GM21529 (cell line): ENCODE measurements at regions not wholly inside any gene's neighbourhood (a gene's known extent, or its start where the extent isn't known, plus 50 kb on each side); places are given as distances from the start of the nearest gene placed in this dataset.

Source experiments
- ATAC-seq: cut with Tn5 transposase; IDR thresholded peaks from one replicate; pipeline ENCODE4 v1.9.1; 2021; ENCODE audit not compliant: unreplicated experiment

DNA sequence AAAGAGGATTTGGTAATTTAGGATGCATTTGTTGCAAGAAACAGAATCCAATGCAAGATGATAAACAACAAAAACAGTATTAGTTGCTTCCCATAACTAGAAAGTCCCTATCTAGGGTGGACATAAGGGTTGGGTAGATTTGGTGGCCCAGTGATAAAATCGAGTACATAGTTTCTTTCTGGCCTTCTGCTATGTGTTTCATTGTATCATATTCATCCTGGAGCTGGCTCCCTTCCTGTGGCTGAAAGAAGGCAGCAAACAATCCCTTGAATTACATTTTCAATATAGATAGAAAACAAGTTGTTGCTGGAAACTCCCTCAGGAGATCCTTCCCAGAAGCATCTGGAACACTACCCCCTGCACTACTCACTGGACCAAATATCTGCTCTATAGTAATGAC, 135.1 kb downstream of the ID4 start:
- no peak for ATAC-seq

GRCh38 chr6:19976411-19977129, 139.4 kb downstream of the ID4 start:
- ATAC-seq: no peak

- no peak for ATAC-seq
These were observed 141.9 kb downstream of the ID4 start for GRCh38 chr6:19979059-19979458.

- no peak for ATAC-seq
These were observed 142.8 kb downstream of the ID4 start for GRCh38 chr6:19979986-19980385.

DNA sequence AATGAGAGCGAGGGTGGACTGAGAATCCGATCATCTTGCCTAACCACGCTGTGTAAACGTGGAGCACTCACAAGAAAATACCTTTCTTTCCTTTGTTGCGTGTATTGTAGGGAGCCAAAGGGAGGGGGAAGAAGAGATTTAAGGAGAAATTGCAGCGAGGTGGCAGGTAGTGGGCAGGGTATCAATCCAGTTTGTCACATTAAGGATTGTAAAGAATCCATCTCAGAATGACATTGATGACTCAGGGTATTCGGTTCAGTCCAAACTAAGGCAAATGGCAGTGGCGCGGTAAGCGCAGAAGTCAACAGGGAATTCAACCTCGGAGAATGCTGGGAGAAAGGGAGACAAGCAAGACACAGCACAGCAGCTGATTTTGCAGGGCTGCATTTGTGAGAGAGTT, 146.2 kb downstream of the ID4 start:
- no peak for ATAC-seq

DNA sequence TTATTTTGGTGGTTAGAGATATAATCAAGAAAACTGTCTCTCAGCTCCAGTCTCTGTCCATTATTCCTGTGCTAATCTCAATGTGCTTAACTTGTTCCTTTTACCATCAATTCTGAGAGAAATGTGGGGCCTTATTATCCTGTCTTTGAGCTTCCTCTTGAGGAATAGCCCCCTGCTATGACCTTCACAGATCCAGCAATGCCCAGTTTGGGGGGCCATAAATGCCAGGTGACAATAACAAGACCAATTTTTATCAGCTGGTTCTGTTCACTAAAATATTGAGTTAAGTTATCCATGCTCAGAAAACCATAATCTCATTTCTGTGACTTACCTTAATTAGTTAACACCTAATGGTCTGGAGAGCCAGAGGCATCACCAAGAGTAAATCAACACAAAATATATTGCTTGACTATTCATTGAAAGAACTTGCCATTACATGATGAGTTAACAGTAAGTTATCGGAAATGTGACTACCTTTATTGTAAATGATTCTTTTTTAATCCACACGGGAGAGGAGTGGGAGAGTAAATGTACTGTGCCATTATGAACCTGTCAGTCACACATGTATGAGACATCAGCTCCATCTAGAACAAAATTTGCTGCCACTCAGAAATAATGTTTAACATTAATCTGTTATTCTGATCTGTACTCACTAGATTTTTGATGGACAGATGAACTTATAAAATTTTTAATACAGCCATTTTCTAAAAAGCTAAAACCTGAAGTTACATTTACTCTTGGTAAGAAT, 149.7 kb downstream of the ID4 start:
- no peak for ATAC-seq

GRCh38 chr6:19988555-19988954, 151.4 kb downstream of the ID4 start:
- ATAC-seq: no peak

- ATAC-seq: no peak
These were observed 154.0 kb downstream of the ID4 start for GRCh38 chr6:19991176-19991575.

- no peak for ATAC-seq
These were observed 157.7 kb downstream of the ID4 start for GRCh38 chr6:19994909-19995308.

DNA sequence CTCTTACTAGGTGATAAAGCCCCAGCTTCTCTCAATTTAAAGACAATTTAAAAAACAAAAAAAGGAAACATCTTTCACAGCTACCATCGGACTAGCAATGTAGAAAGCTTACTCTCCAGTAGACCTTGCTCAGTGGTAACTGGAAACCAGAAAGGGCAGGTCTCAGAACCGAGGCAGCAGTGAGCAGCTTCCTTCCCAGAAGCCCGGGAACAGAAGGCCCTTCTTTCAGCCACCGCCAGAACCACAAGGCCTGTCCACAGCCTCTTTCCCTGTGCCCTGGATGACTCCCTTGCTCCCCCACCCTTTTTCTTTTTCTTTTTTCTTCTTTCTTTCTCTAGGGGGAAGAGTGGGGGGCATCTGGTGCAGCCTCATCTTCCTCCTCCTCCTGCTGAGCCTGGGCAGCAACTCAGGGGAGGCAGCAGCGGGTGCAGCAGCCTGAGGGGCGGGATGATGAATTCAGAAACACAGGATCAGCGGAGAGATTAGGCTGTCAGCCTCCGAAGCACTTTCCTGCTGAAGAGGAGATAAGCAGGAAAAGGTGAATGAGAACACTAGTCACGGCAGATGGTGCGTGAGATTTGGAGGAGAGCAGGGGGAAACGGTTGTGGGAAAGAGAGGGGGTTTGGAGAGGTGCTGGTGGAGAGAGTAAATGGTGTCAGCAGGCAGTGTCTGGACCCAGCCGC, 158.5 kb downstream of the ID4 start:
- no peak for ATAC-seq

DNA sequence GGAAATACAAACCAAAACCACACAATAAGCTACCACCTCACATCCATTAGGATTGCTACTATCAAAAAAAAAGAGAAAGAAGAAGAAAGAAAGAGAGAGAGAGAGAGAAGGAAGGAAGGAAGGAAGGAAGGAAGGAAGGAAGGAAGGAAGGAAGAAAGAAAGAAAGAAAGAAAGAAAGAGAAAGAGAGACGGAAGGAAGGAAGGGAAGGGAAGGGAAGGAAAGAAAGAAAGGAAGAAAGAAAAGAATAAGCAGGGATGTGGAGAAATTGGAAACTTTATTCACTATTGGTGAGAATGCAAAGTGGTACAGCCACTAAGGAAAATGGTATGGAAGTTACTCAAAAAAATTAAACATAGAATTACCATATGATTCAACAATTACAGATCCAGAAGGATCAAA, 159.9 kb downstream of the ID4 start:
- ATAC-seq: no peak

DNA sequence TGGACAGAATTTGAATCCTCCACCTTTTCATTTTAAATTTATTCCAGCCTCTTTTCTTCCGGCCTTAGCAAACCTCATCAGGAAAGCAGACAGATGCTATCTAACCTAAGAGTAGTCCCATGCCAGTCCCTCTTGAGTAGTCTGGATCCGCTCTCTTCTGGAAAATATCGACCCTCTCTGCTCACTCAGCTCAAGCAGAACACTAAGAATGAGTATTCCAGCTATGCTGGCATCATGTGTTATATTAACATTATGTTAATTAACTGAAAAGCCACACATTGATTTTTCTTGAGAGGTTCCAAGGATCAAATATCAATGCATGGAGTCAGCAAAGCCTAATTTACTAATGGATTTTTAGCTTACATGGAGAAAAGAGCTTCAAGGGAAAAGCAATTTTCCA, 161.4 kb downstream of the ID4 start:
- ATAC-seq: no peak

- peak; percentile 97 for ATAC-seq
These were observed 162.4 kb downstream of the ID4 start for GRCh38 chr6:19999319-20000191.

DNA sequence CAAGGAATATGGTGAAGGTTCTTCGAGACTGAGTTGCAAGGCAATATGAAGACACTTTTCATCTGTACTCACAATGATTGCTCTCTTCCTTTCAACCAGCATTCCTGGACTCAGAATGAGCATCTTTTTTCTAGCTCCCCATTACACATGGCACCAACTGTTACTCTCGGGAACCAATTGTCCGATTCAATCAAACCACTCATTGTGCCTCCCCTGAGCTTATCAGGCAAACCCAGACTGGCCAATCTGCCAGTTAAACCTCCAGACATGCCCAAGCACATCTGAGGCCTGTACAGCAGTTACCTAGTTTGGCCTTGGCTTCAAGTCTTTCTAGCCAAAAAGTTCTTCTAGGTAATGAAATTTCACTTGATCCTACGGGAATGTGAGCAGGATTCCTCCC, 164.1 kb downstream of the ID4 start:
- ATAC-seq: no peak

DNA sequence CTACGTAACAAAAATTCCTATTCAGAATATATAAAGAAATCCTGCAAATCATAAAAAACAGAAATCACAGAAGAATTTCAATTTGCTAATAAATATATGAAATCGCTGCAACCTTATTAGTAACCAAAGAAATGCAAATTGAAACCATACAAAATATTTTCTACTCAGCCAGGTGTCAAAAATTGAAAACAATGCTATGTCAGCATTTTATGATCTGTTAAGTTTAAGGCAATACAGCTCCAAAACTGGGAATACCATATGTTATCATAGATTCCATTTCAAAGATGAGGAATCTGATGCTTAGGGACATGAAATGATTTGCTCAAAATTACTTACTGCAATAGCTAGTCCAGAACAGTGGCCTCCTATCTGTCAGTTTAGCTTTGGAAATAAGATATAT, 168.9 kb downstream of the ID4 start:
- ATAC-seq: no peak

DNA sequence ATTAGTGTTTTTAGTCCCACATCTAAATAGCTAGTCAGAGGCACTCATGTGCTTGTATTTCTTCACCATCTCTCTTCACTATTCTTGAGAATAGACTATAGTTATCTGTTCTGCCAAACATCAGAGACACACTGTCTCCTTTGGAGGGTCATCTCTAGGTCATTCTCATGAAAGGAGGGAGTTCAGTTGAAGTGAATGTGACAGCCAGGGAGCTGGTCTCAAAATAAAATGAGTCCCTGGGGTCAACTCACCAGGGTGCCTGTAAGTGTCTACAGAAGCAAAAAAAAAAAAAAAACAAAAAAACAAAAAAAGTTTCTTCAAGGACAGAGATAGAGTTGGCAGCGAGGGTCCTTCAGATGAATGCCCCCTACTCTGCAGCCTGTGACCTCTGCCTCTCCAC, 171.0 kb downstream of the ID4 start:
- no peak for ATAC-seq

DNA sequence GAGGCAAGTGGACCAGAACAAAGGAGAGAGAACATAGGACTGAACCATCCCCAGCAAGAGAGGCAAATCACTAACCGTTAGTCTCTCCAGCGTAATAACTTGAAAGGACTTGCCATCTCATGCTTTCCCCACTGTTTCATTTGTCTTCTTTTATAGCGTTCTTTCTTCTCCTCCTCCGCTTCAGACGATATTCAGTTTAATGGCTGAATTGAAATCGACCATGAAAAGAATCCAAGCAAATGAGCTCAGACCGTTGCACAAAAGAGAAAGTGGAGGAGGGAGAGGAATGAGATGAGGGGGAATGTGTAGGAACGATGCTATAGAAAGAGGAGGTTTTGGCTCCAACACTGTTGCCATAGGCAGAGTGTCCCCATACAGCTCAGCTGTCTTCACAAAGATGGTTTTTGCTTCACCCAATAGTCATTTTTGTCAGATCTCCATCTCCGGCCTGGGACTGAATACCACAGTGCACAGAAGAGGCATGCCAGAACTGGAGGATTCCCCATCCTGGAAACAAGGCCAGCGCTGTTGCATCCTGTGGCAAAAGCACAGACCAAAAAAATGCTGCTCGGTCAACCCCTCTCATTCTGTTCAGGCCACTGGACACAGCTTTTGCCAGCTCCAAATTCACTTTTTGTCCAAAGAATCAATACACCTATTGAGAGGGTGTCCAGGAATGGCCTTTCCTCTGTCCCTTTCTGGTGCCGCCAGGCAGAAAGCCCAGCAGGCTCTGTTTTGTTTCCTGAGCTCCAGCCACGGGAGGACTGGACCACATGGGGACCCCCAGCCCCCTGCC, 176.1 kb downstream of the ID4 start:
- no peak for ATAC-seq

DNA sequence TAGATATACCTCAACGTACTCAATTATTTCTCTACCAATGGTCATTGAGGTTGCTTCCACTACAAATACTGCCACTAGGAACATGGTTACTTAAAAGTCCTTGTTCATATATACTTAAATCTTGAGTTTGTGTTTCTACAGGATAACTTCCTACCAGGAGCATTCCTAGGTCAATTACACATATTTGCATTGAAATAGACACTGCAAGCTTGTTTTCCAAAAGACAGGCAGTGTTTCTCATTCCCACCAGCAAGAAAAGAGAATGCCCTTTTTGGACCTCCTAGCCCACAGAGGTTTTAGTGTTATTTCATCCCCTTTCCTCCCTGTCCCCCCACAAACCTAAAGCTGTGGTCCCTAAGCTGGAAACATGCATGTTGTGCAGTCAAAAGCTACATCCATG, 177.3 kb downstream of the ID4 start:
- no peak for ATAC-seq

GRCh38 chr6:20020526-20020925, 183.4 kb downstream of the ID4 start:
- no peak for ATAC-seq

GRCh38 chr6:20021795-20022194, 184.6 kb downstream of the ID4 start:
- no peak for ATAC-seq
